ENCODE measurements at regions not wholly inside any gene's neighbourhood (a gene's known extent, or its start where the extent isn't known, plus 50 kb on each side); places are given as distances from the start of the nearest gene placed in this dataset.
A peak's percentile ranks its signal among the peaks of the same experiment; 100 is the strongest.
"Not testable (repeated sequence)": the region's sequence is repeated elsewhere in the genome, so short reads cannot be mapped to it uniquely, and the experiment has no call there.

DNA sequence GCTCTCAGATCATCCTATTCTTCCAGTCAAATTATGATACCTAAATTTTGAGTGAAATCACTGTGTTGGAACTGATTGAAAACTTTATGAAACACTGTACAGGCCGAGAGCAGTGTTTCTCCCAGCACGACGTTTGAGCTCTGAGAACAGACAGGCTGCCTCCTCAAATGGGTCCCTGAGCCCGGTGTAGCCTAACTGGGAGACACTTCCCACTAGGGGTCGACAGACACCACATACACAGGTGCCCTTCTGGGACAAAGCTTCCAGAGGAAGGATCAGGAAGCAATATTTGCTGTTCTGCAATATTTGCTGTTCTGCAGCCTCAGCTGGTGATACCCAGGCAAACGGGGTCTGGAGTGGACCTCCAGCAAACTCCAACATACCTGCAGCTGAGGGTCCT lies 392.5 kb upstream of the PBX1 start:
- TF ChIP-seq, protein P1, sequence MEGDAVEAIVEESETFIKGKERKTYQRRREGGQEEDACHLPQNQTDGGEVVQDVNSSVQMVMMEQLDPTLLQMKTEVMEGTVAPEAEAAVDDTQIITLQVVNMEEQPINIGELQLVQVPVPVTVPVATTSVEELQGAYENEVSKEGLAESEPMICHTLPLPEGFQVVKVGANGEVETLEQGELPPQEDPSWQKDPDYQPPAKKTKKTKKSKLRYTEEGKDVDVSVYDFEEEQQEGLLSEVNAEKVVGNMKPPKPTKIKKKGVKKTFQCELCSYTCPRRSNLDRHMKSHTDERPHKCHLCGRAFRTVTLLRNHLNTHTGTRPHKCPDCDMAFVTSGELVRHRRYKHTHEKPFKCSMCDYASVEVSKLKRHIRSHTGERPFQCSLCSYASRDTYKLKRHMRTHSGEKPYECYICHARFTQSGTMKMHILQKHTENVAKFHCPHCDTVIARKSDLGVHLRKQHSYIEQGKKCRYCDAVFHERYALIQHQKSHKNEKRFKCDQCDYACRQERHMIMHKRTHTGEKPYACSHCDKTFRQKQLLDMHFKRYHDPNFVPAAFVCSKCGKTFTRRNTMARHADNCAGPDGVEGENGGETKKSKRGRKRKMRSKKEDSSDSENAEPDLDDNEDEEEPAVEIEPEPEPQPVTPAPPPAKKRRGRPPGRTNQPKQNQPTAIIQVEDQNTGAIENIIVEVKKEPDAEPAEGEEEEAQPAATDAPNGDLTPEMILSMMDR (IDR thresholded peaks at IDR 0.05): peak; percentile 87
- H3K27ac ChIP-seq: not testable (repeated sequence)

DNA sequence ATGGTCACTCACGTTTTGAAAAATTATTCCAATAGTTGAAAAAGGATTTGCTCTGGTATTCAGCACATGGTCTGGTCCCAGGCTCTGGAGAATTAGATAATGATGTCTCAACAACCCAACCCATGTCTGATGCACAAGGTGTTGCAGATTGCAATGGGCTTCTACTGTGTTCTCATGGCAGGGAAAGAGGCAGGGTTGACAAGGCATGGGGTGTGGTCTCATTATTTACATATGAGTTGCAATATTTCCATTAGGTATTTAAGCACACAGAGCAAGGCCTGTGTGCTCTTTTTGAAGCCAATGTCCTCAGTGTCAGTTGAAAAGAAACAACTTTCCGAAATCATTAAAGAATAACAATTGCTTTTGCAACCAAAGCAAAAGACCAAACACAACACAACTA lies 381.9 kb upstream of the PBX1 start:
- no peak overlapping the region for H3K27ac ChIP-seq
- no peak for TF ChIP-seq ZFX (IDR thresholded peaks at IDR 0.05; ENCODE audit: borderline replicate concordance)
- TF ChIP-seq, protein P1 (IDR thresholded peaks at IDR 0.05): no peak

DNA sequence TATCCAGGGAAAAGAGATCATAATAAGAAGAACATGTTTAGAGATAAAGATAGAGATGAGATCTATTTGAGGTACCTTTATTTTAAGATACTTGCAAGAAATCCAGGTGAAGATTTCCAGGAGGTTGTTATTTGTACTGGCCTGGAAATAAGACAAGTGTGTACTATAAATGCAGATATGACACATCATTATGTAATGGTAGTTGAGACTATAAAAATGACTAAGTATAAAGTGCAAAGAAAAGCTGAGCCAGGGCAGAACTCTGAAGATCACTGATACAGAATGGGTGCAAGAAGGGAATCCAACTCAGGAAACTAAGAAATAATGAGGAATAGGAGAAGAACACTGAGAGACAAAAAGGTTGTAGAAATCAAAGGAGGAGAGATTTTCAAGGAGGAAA lies 378.2 kb upstream of the PBX1 start:
- TF ChIP-seq, protein P1 (IDR thresholded peaks at IDR 0.05): no peak
- no peak for TF ChIP-seq ZFX (IDR thresholded peaks at IDR 0.05; ENCODE audit: borderline replicate concordance)
- H3K27ac ChIP-seq: no peak overlapping the region

DNA sequence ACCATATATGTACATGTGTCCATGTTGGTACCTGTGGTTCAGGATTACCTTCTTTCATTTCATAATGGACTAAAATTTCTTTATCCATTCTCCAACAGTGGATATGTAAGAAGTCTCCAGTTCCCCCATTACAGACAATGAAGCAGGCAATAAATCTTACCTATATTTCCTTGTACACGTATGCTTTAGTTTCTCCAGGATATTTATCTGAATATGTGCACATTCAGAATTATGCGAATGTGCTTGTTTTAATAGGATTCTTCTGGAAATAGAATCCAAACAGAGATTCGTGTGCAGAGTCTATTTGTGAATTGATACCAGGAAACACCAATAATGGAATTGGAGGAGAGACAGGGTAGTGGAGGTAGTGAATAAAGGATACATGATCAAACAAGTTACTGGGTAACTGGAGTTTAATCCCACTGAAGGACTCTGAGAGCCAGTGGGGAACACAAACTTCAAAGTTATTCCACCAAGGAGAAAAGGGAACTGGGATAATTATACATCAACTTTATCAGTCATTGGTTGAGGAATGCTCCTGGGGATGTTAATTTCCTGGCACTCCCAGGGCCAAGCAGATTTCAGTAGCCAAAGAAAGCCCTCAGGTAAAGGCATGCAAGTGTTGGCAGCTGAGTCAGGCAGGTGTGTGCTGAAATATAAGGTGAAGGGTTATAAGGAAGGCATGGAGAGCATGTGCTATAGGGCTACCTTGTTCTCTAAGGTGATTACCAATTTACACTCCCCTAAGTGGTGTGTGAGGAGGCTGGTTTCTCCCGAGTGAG lies 374.9 kb upstream of the PBX1 start:
- H3K27ac ChIP-seq: no peak overlapping the region
- no peak for TF ChIP-seq ZFX (IDR thresholded peaks at IDR 0.05; ENCODE audit: borderline replicate concordance)
- TF ChIP-seq, protein P1 (IDR thresholded peaks at IDR 0.05): no peak

DNA sequence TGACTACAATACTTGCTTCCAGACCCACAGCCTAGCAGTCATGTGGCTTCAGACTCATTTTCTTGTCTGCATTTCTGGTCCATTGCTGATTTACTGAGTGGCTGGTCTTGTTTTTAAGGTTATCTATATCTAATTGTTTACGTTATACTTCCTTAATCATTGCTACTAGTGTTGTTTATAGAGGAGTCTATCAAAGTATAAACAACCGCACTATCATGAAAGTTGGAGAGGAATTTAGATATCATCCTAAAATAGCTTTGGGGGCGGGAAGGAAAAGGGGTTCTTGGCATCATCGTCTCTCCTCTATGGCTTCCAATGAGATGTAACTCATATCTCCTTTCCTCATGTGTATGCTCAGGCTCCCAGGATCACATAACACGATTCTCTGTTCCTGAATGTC lies 372.1 kb upstream of the PBX1 start:
- H3K27ac ChIP-seq: no peak overlapping the region
- TF ChIP-seq ZFX (IDR thresholded peaks at IDR 0.05; ENCODE audit: borderline replicate concordance): no peak
- TF ChIP-seq, protein P1 (IDR thresholded peaks at IDR 0.05): no peak

DNA sequence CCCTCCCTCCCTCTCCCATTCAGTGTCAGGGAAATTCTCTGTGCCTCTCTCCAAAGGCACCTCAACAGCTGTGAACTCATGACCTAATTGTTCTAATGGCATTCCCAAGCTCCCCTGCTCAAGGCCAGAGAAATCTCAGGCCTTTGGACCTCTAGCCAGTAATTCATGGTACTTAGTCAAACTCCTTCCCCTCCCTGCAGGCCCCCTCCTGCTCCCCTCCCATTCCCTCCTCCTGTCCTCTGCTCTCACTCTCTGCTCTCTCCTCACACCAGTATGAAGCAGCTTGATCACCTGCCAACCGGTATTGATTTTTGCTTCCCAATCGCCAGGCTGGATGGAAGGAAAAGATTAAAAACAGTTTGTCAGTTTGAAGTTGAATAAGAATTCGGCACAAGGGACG lies 370.5 kb upstream of the PBX1 start:
- no peak overlapping the region for H3K27ac ChIP-seq
- TF ChIP-seq, protein P1 (IDR thresholded peaks at IDR 0.05): no peak
- TF ChIP-seq ZFX (IDR thresholded peaks at IDR 0.05; ENCODE audit: borderline replicate concordance): no peak

DNA sequence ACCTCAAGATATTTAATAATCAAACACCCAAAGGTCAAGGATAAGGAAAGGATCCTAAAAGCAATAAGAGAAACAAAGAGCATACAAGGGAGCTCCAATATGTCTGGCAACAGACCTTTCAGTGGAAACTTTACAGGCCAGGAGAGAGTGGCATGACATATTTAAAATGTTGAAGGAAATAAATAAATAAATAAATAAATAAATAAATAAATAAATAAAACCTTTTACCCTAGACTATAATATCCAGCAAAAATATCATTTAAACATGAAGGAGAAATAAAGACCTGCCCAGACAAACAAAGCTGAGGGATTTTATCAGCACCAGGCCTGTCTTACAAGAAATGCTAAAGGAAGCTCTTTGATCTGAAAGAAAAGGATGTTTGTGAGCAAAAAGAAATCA lies 367.8 kb upstream of the PBX1 start:
- TF ChIP-seq, protein P1 (IDR thresholded peaks at IDR 0.05): no peak
- no peak for TF ChIP-seq ZFX (IDR thresholded peaks at IDR 0.05; ENCODE audit: borderline replicate concordance)
- H3K27ac ChIP-seq: peak overlapping the region; percentile 44

Data from 22Rv1 (cell line).